GM18519 (cell line): ENCODE measurements at regions not wholly inside any gene's neighbourhood (a gene's known extent, or its start where the extent isn't known, plus 50 kb on each side); places are given as distances from the start of the nearest gene placed in this dataset.
"Not testable (repeated sequence)": the region's sequence is repeated elsewhere in the genome, so short reads cannot be mapped to it uniquely, and the experiment has no call there.

Source experiments
- ATAC-seq: cut with Tn5 transposase; IDR thresholded peaks from one replicate; pipeline ENCODE4 v1.9.1; 2021; ENCODE audit warnings: mild to moderate bottlenecking, moderate library complexity; ENCODE audit not compliant: unreplicated experiment, low FRiP score

GRCh38 chr4:149211876-149212275, 603.8 kb downstream of the IQCM start:
- no peak for ATAC-seq

- no peak for ATAC-seq
Observed at GRCh38 chr4:149203256-149204001, 612.2 kb downstream of the IQCM start.

DNA sequence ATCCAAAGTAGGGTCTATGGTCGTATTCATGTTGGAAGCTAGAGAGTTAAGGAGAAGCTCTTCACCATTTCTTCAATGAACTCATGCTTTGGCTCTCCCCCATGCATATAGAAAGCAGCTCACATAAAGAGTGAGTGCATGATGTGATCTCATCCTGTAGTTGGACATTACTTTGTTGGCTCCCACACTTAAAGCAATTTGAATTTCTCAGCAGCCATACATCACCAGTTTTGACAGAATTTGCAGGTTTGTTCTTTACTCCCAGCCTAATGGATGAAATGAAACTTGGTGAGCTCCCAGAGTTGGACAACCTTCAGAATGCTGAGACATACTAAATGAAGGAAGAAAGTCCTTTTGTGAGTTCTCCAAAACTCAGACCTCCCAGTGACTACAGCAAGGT, 613.5 kb downstream of the IQCM start:
- no peak for ATAC-seq

GRCh38 chr4:149199594-149199993, 616.0 kb downstream of the IQCM start:
- ATAC-seq = no peak

GRCh38 chr4:149194061-149194460, 621.6 kb downstream of the IQCM start:
- no peak for ATAC-seq

DNA sequence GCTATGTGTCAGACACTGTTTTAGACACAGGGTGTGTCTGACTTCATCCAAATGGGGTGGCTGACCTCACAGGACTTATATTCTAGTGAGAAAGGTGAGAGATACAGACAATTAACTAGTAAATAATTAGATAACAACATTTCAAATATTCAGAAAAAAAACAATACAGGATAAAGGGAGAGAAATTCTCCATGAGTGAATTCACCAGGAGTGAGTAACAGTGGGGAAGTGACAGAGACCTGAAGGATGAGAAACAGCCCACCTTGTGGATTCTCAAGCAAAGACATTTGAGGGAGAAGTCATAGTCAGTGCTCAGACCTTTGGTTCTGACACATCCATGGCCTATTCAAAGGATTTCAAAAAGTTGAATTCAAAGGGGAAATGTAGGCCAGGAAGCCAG, 627.9 kb downstream of the IQCM start:
- ATAC-seq = no peak

- ATAC-seq = no peak
Observed at GRCh38 chr4:149183638-149184037, 632.0 kb downstream of the IQCM start.

- ATAC-seq = not testable (repeated sequence)
Observed at GRCh38 chr4:149181459-149181858, 634.2 kb downstream of the IQCM start.

DNA sequence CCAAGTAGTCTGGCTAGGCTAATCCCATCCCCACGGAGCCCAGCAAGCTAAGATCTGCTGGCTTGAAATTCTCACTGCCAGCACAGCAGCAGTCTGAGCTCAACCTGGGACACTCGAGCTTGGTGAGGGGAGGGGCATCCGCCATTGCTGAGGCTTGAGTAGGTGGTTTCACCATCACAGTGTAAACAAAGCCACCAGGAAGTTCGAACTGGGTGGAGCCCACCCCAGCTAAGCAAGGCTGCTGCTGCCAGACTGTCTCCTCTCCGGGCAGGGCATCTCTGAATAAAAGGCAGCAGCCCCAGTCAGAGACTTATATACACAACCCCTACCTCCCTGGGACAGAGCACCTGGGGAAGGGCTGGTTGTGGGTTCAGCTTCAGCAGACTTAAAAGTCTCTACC, 639.6 kb downstream of the IQCM start:
- no peak for ATAC-seq

DNA sequence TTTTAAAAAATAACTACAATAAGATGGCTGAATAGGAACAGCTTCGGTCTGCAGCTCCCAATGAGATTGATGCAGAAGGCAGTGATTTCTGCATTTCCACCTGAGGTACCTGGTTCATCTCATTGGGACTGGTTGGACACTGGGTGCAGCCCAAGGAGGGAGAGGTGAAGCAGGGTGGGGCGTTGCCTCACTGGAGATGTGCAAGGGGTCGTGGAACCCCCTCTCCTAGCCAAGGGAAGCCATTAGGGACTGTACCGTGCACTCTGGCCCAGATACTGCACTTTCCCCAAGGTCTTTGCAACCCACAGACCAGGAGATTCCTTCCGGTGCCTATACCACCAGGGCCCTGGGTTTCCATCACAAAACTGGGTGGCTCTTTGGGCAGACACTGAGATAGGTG, 640.1 kb downstream of the IQCM start:
- ATAC-seq = no peak

DNA sequence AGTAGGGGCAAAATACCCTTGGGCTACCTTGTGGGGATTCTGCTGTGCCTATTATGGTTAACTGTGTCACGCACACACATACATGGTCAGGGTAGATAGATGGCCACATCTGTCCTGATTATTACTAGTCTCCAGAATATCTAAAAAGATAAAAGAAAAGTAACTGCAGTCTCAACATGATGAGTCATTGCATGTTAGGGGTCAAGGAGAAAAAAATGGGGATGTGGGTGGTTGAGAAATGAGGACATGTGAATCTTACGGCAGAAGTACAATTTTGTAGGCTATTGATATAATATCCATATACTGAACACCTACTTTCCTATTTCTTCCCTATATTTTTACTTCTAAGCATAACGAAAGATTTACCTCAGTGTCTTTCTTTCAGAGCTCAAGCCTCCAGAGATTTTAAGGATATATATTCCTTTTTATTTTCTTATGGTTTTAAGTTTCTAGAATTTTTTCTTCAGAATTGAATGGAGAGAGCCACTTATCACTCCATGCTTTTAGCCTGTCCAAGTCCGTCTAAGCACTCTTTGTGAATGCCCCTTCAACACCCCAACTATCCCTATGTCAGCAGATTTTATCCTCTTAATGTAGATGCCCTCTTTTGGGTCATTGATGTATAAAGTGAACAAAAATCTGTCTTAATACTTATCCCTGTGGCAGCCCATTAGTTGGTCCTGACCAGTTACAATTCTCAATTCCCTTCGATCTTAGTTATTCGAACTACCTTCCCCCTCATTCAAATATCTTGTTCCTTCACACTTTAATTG, 642.2 kb downstream of the IQCM start:
- ATAC-seq = no peak

- ATAC-seq = no peak
Observed at GRCh38 chr4:149168645-149169044, 647.0 kb downstream of the IQCM start.

GRCh38 chr4:149166876-149167275, 648.8 kb downstream of the IQCM start:
- no peak for ATAC-seq

GRCh38 chr4:149166365-149166764, 649.3 kb downstream of the IQCM start:
- no peak for ATAC-seq

- no peak for ATAC-seq
Observed at GRCh38 chr4:149164282-149164681, 651.4 kb downstream of the IQCM start.

DNA sequence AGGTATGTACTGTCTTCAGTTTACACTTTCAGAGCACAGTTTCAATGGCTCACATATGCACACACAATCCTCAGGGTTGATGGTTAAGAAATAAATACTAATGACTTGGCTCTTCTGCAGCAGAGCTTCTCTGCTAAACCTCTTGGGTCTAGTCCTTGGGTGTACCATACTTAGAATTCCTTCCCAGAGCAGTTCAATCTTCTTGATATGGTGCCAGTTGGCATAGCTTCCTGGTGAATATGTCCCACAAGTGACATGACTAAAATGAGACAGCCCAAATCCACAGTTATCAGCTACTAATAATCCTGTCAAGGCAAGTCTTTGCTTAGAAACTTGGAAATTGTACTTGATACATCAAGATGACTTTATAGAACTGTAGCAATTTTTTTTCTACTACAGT, 654.4 kb downstream of the IQCM start:
- no peak for ATAC-seq

DNA sequence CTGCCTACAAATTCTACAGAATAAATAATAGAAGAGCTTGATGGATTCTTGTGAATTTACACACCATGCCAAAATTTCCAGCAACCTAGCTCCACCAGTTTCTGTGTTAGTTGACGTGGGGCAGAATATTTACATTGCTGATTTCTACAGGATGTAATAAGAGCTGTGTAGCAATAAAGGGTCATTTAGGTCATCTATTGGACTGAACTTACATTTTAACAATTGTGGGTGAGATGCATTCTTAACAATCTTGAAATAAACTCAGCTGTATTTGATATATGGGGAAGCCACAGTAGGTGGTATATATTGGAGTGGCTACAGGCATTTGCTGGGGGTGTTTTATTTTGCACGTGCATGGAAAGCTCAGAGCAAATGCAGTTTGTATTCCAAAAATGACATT, 655.3 kb downstream of the IQCM start:
- no peak for ATAC-seq

DNA sequence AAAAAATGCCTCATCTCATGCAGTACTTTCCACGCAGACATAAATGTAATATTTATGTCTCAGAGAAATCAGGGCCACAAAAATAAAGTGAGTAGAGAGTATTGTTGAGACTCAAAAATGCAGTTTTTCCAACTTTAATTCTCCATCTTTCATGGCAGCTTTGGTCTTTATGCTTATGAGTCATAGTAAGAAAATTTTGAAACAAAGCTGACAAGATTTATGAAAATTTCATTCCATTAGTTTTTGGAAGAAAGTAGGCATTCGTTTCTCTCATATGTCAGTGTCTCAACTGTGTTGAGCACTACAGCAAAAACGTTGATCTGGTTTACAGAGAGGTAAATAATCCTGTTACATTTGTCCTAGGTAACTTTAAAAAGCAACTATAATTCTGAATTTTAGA, 656.8 kb downstream of the IQCM start:
- no peak for ATAC-seq

DNA sequence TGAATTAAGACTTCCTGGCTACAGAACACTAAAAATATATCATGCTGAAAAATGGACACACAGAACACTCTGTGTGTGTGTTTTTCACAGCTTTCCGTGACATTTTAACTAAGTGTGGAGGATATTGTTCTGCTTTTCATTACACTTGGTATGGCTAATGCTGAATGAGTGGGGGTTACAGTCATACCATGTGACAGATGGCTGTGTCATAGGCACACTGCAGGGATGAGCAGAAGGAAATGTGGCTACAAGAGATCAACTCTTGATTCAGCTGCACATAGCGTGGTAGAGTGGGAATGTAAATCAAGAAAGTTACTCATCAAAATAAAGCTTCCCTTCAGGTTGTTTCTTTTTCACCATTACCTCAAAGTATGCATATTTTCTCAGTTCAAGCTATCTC, 669.8 kb downstream of the IQCM start:
- no peak for ATAC-seq

- no peak for ATAC-seq
Observed at GRCh38 chr4:149144060-149144459, 671.6 kb downstream of the IQCM start.

DNA sequence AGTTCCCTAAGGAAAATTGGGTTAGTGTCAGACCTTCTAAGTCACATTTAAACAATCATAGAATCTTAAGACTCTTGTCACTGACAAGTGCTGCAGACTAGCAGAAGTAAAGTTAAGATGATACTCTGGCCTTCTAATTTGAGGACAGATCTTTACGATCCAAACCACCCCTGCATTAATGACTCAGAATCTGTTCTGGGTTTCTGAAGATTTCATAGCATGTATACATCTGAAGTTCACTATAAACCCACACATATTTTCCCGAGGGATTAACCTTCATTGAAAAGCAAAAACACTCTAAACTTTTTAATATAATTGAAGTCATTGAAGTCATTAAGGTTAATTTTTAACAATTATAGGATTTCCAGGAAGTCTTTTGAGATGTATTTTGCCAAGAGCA, 674.3 kb downstream of the IQCM start:
- ATAC-seq = no peak

GRCh38 chr4:149140841-149141240, 674.8 kb downstream of the IQCM start:
- ATAC-seq = no peak
